HS-27A (cell line): ENCODE measurements at regions not wholly inside any gene's neighbourhood (a gene's known extent, or its start where the extent isn't known, plus 50 kb on each side); places are given as distances from the start of the nearest gene placed in this dataset.
"Not testable (repeated sequence)": the region's sequence is repeated elsewhere in the genome, so short reads cannot be mapped to it uniquely, and the experiment has no call there.

Experiments used
- DNase-seq: peaks from one replicate; pipeline ENCODE4 v3.0.0-alpha.2; 2012; ENCODE audit warnings: low read depth, missing footprints

DNA sequence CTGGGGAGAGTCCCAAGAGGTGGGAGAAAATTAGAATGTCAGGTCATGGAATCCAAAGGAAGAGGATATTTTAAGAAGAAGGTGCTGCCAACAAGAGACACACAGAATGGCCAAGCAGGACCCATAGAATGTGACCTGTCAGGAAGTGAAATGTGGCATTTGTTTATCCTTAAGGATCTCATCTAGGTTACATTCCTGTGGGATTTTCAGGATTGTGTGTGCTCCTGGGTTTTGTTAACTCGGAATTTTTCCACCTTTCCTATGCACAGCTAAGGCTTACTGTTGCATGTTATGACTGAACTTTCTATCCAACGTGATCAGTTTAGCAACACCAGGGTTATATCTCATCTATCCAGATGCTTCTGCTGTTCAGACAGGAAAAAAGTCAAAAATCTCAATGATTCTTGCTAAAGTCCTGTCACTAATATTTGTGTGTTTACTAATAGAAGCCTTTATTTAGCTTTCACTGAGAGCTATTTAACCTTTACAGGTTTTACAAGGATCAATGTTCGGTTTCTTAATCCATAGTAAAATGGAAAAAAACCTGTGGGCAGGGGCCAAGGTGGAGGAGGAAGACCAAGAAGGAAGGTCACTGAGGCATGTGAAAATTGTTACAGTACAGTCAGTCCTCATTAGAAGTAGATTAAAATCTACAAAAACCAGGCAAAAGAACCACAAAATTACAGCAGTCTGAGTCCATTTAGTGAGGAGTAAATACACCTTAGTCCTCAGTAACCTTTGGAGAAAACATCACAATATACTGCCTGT, 437.8 kb upstream of the NPVF start:
- no peak for DNase-seq

GRCh38 chr7:25666671-25667060, 438.4 kb upstream of the NPVF start:
- DNase-seq, result no peak

GRCh38 chr7:25669281-25669781, 441.0 kb upstream of the NPVF start:
- no peak for DNase-seq

- no peak for DNase-seq
These were observed 441.9 kb upstream of the NPVF start for GRCh38 chr7:25669961-25670841.

DNA sequence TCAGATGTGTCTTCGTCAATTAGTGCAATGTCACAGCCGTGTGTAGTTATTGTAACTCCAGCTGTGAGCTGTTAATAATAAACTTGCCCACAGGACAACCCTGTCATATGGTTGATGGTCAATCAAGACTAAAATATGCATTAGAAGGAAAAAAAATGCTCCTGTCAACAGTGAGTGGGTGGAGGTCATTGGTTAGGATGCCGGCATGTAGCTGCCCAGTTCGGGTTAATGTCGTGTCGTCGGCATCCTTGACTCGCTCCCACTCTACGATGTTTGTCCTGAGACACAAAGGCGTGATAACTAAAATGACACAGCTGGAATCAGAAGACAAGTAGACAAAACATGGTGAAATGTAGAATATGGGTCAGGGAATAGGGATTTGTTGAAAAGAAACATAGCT, 442.8 kb upstream of the NPVF start:
- no peak for DNase-seq

GRCh38 chr7:25672496-25672895, 444.2 kb upstream of the NPVF start:
- DNase-seq, result no peak

GRCh38 chr7:25675789-25676474, 447.6 kb upstream of the NPVF start:
- no peak for DNase-seq

- no peak for DNase-seq
These were observed 449.3 kb upstream of the NPVF start for GRCh38 chr7:25677595-25677994.

DNA sequence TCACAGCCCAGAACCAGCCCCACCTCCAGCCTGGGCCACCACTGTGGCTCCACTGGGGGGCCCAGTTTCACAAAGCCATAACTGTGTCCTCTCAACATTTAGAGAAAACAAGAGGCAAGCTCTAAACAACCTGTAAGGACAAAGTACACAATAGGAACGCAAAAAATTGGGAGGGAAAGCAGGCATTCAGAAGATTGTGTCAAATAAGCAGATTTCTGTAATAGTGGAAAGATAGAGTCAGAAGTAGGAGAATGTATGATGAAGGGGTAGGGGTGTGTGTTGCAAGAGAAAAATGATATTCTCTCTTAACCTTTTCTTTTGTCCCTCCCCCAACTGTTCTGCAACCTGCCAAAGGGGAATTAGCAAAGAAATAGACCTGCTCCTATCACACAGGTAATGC, 449.9 kb upstream of the NPVF start:
- DNase-seq, result no peak

DNA sequence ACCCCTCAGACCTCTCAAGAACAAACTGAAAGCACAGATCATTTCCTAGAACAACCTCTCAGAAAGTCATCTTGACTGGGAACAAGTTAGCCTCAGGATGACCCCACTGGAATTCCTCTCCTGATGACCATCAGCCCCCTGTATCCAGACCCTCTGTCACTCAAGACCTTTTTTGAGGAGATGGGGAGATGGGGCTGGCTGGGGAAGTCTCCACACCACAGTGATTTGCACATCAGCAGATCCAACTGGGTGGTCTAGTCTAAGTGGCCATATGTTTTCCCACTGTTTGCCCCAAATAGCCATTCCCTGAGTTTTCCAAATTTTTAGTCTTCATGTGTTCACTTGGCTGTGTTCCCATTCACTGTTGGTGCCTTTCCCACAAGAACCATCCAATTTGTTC, 452.4 kb upstream of the NPVF start:
- no peak for DNase-seq

DNA sequence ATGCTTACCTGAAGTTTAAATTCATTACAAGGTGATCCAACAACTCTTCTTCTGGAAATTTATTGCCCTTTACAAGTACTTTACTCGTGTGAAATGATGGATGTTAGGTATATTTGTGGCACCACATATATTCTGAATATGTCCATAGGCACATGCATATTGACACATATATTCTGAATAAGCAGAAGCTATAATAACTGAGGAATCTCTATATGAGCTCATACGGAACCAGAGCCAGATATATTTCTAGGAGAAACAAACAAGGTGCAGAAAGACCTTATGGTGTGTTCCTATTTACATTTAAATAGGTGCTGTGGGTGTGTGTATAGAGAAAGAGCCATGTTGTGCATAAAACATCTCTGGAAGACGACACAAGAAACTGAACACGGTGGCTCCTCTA, 456.1 kb upstream of the NPVF start:
- DNase-seq, result no peak

DNA sequence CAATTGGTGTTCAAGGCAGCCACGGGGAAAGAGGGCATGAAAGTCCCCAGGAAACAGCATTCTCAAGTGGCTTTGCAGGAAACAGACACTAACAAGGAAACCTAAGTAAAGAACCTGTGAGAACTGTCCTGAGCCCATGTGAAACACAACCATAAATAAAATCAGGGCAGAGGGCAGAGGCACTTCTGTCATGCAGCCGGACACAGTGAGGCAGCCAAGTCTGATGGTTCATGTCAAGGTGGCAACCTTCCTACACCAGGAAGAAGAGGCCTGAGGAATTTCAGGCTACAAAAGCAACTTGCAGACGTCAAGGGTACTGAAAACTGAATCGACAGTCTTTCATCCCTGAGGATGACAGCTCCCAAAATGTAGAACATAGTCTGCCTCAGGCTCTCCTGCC, 458.2 kb upstream of the NPVF start:
- no peak for DNase-seq

GRCh38 chr7:25694211-25694610, 457.8 kb upstream of the NFE2L3 start:
- DNase-seq, result no peak

DNA sequence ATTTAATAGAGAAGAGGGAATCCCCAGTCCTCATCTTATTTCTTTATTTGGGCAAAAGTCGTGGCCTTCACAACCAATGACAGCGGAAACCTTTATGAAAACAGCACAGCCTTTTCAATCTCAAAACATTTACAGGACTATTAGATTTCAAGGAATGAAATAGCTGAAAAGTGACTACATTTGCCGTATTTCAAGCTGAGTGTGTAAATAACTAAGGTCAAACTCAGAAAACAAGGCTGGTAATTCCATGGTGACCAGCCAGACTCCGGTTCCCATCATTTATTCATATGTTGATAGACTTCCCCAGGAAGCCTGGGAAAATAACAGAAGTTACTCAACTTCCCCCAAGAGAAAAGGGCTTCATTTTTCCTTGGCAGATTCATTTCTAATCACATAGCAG, 457.3 kb upstream of the NFE2L3 start:
- DNase-seq, result no peak

- no peak for DNase-seq
These were observed 455.4 kb upstream of the NFE2L3 start for GRCh38 chr7:25696571-25696970.

DNA sequence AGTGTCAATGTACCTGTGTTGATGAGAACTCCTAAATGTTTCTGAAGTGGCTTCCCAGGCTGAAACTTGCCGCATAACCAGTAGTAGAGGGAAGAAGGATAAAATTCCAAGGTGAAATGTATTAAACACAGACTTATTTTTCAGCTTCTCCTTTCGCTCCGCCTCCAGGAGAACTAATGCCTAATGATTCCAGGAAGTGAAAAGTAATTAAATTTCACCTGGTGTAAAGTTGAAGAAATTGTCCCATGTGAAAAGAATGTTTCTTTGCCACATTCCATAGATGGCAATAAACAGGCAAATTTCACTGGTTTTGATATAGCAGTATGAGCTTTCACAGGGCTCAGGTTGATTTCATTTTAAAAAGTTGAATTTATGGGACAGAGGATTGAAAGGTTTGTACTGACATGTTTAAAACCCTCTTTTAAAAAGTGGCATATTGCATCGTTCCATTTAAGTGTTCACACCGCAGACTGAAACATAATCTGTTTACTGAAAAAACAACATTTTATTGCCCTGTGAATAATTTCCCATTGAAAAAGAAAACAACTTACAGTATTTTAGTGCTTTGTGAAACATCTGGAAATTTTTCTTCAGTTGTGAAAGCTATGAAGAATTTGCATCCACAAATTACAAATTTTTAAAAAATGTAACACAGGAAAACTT, 453.4 kb upstream of the NFE2L3 start:
- no peak for DNase-seq

- not testable (repeated sequence) for DNase-seq
These were observed 451.9 kb upstream of the NFE2L3 start for GRCh38 chr7:25700141-25700540.

DNA sequence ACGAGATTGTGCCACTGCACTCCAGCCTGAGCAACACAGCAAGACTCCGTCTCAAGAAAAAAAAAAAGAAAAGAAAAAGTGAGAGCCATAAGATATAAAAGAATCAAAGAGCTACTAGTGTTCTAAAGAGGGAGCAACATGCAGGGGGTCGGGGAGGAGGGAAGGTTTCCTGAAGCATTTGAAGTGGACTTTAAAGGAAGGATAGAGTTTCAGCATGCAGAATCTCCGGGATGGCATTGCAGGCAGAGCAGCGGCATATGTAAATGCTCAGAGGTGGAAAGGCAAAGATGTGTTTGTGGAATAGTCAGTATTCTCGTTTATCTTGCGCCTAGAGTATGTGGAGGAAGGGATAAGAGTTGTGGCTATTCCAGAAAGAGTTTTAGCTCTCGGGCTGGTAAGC, 447.6 kb upstream of the NFE2L3 start:
- DNase-seq, result no peak

- DNase-seq, result no peak
These were observed 445.2 kb upstream of the NFE2L3 start for GRCh38 chr7:25706764-25707163.

DNA sequence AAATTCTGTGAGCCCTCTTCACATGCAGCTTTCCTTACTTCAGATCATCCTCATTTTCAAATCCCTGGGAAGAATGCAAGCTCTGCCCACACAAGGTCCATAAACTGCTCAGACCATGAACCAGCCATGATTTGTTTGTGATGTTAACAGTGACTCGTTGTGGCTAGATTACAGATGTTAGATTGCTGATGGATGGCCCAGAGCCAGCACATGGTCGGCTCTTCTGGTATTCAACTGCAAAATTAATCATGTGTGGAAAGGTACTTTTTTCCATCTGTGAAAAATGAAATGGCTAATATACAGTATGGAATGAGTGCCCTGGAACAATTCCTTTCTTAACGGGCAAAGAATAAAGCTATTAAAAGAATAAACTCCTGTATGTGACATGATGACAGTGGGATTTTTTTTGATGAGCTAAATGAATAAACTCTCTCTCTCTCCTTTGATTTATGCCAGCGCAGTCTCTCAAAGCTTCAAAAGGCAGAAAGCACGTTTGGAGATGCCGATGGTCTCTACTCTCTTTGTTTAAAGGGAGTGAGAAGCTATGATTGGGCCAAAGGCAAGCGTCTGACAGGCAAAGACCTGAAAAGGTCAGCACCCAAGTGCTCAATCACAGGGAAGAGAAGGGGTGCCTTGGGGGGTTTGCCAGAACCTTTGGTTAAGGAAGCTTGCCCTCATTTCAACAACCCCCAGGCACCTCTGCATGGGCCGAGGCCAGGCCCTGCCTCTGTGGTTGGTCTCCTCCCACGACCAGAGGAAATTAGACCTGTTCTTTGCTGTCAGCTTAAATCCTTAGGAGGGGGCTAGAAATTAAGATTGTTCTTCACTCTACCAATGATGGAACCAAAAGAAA, 444.0 kb upstream of the NFE2L3 start:
- DNase-seq, result no peak

DNA sequence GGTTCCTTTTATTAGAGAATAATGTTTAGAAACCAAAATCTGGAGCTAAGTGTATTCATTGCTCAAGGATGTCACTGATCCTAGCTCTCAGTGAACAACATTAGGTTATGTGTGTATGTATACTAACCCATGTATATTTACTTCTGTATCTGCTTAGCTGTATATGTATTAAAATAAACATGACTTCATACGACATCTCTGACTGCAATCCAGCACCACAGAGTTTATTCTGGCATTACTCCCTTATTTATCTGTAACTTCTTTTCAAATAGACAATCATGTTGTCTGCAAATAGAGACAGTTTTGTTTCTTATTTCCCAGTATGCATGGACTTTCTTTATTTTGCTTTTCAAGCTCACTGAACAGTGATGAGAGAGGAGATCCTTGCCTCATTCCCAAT, 441.0 kb upstream of the NFE2L3 start:
- no peak for DNase-seq
